A673 (cell line): ENCODE measurements at regions not wholly inside any gene's neighbourhood (a gene's known extent, or its start where the extent isn't known, plus 50 kb on each side); places are given as distances from the start of the nearest gene placed in this dataset.

Experiments
- CTCF ChIP-seq: fragments of 300-800, 200-600 bp; sonication (generic); conservative IDR thresholded peaks from 2 replicates; pipeline ENCODE4 v1.5.1; 2017; ENCODE audit warnings: low read depth, mild to moderate bottlenecking, antibody characterized with exemption, low read length, moderate library complexity, mixed read lengths
- EZH2 ChIP-seq: fragments of 200-600 bp; sonication (generic); IDR thresholded peaks from 2 replicates; pipeline ENCODE4 v1.6.1; 2017; ENCODE audit warnings: borderline replicate concordance, low read depth, mild to moderate bottlenecking, mixed read lengths, antibody characterized with exemption, low read length; ENCODE audit not compliant: poor library complexity, severe bottlenecking

DNA sequence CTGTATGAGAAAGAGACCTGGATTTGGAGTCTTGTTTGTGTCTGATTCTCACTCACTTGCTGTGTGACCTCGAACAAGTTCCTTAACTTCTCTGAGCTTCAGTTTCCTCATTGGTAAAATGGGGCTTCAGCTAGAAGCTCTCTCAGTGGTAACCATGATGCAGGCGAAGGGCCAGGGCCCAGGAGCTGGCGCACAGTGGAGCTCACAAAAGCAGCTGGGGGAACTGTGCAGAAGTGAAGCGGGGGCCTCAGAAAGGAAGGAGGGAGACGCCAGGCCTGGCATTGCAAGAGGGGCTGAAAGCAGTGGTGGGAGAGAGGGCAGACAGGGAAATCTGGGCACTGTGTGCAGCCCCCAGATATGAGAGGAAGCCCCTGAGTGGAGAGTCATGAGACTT is 88.9 kb upstream of the RUNX3 start:
- TF ChIP-seq CTCF (no peak), EZH2 (no peak)
